CD4-positive, alpha-beta T cell treated with Interleukin-1 beta for 1 hour (primary cell): ENCODE measurements at regions not wholly inside any gene's neighbourhood (a gene's known extent, or its start where the extent isn't known, plus 50 kb on each side); places are given as distances from the start of the nearest gene placed in this dataset.

ENCODE experiments used
- DNase-seq, 2 donors: peaks; one replicate each; pipeline ENCODE4 v3.0.0-alpha.2; 2020 to 2022

DNA sequence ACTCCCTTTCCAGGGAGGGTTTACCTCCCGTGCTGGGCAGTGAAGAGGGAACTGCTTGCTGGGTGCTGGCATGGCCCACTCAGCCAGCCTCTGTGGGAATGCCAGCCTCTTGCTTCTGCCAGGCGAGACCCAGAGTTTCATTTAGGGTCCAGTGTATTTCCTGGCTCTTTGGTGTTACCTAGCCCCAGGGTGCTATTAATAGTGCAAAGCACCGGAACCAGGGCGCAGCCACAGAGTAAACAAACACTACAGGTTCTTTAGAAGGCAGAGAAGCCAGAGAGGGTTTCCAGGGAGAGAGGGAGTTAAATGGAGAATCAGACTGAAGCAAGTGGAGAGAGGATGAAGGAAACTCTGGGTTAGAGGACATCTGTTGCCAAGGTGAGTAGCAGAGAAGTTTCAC is 74.9 kb upstream of the SPATA13 start:
- no peak for DNase-seq

DNA sequence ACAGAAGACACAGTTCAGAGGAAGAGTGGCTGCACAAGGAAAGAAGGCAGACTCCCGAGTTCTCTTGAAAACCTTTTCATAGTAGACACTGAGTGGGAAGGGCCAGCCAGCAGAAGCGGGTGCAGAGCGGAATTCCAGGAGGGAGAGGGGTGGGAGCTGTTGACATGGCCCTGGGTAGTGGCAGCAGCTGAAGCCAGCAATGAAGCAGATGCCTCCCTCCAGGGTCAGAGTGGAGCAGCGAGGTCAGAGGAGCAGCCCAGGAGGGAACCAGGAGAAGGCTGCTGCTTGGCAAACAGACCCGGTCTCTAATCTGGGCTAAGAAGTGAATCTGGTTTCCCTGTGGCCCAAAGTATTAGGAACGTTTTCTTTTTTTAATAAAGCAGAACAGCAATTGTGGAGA is 73.9 kb upstream of the SPATA13 start:
- DNase-seq, result no peak

DNA sequence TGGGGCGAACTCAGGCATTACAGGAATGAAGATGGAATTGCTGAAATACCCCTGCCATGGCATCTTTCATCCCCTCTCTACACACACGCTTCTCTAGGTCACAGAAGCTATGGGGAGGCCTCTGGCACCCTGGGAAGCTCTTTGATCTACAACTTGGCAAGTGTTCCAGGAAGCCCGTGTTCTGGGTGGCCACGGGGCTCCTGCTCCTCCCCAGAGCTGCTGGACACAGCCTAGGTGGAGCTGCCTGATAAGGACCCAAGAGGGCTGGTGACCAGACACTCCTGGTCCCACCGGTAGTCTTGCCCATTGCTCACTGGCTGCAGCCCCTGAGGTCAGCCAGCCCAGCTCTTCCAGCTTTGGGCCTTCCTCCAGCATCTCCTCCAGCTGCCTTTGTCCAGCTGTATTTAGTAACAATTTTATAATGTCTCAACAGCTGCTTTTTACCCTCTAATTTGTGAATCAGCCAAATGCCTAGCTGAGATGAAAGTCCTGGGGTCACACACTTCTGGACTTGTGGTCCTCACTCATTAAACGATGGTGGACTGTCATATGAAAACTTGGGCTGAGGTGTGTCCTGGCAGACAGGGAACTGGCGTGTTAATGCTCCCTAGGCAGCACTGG is 72.8 kb upstream of the SPATA13 start:
- DNase-seq, result no peak

DNA sequence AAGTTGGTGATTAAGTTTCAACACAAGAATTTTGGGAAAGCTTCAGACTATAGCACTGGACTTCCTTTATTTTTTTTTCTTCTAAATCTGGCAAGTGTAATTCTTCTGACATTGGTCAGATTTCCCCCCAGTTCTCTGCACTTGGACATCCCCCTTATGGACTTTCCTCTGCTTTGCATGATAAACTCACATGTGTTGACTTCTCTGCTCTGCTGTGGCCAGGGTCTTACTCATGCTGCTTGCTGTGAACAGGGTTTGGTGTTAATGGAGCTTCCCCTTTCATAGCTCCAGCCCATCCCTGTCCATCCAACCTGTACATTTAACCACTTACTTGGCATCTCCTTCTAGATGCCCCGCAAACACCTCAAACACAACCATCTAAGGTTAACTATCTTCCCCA is 70.5 kb upstream of the SPATA13 start:
- DNase-seq, result no peak

GRCh38 chr13:24091080-24091479 is 69.4 kb upstream of the SPATA13 start:
- DNase-seq, result no peak

GRCh38 chr13:24092108-24092507 is 68.4 kb upstream of the SPATA13 start:
- DNase-seq, result no peak

DNA sequence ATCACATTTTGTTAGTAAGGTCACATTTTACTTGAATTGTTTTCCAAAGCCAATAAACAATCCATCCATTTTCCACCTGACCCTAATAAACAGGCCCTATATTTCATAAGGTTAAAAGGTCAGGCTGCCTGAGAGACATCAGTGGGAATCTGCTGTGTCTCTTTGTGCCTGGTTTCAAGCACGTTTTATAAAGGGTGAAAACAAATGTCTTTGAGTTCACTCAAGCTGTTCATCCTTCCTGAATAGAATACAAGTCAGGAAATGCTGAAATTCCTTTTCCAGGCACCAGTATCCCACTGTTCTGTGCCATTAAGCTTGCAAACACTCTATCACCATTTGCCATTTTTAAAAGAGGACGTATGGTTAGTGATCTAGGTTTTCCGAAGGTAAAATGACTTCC is 67.5 kb upstream of the SPATA13 start:
- DNase-seq, result no peak

- no peak for DNase-seq
Measured at GRCh38 chr13:24096659-24097058, 63.9 kb upstream of the SPATA13 start.

GRCh38 chr13:24097064-24097463 is 63.5 kb upstream of the SPATA13 start:
- DNase-seq, result no peak

GRCh38 chr13:24097667-24098066 is 62.9 kb upstream of the SPATA13 start:
- no peak for DNase-seq

DNA sequence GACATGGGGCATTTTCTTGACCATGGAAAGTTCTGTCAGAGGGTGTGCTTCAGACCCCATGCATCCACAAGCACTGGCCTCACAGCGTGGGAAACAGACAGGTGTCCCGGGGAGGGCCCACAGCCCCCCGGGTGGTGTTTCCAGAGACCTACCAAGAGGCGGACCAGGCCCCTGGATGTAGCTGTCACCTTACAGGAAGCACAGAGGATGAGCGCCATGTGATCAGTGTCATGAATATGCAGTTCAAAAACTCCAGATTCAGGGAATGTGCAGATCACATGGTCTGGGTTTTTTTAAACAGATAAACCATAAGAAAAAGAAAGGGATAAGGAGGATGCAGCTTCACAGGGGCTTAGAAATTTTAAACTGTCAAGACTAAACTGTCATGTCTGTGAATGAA is 61.0 kb upstream of the SPATA13 start:
- DNase-seq, result no peak

GRCh38 chr13:24100188-24100587 is 60.3 kb upstream of the SPATA13 start:
- no peak for DNase-seq

DNA sequence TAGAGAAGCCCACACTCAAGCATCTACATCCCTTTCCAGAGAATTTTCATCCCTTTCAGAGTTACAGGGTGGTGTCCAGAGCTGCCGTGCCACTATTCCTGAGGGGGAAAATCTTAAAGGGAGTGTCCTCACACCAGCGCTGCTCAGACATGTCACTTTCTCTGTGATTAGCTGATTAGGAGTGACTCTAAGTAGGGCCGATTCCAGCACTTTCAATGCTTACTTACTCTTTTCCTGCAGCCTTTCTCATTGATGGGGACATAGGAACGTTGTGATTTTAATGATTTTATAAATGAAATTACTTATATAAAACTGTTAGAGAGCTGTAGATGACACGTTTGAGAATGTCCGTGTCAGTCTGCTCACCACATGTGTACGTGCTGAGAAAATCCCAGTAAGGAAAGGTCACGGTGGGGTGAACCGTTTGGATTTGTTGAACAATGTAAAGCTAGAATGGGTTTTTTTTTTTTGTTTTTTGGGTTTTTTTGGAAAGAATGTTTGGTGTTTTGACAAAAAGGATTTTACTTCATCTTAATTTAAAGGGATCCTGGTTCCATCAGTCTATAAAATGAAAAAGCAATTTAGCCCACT is 56.6 kb upstream of the SPATA13 start:
- no peak for DNase-seq

DNA sequence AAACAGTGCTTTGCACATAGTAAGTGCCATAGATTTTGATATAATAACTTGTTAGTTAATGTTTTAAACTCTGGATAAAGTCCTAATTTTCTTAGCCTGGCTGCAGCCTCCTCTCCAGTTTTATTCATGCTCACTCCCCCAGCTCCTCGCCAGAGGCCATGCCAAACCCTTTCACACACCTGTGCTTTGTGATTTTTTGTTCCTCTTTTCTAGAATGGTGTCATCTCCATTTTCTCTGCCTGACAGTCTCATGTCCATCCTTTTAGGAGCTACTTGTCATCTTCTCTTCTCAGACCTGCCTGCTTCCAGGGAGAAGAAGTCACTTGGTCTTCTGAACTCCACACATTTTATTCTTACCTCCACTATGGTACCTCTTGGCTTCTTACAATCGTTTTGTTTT is 55.8 kb upstream of the SPATA13 start:
- no peak for DNase-seq

GRCh38 chr13:24106429-24106828 is 54.1 kb upstream of the SPATA13 start:
- no peak for DNase-seq

- DNase-seq, result no peak
Measured at GRCh38 chr13:24107955-24108614, 52.4 kb upstream of the SPATA13 start.

DNA sequence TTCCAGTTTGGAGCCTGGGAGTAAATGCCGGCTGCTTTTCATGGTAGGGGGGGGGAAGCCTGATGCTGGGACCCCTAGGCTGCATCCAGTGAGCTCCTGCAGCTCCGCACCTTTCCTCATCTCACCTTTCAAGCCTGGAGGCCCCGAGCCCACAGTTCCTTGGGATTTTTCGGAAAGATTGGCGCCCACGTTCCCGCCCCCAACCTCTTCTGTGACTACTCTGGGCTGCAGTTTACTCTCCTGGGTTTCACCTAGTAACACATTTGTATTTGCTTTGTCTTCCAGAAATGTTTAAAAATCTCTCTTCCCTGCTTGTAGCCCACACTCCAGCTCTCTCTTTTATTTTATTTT is 51.9 kb upstream of the SPATA13 start:
- DNase-seq, result no peak

DNA sequence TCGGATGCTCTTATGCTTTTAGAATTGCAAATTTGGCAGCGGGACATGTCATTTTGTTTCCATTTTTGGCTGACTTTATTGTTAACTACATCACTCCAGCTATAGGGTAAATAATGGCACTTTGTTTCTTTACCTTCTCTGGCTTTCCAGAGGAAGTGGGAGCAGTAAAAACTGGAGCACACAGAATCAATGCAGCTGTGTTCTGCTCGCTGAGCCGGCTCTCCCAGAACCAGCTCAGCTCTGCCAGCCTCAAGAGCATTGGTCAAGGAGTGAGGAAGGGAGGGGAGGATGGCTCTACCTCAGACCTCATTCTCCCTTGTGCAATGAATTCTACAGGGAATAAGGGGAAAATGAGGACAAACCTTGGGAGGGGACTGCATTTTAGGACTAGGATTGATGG is 50.5 kb upstream of the SPATA13 start:
- no peak for DNase-seq
